HCT116 (cell line): ENCODE measurements at regions not wholly inside any gene's neighbourhood (a gene's known extent, or its start where the extent isn't known, plus 50 kb on each side); places are given as distances from the start of the nearest gene placed in this dataset.

Source experiments
- ATAC-seq: fragments of 200-7000 bp; cut with Tn5 transposase; 2 replicates; pipeline ENCODE4 v1.9.1; 2020; ENCODE audit warnings: mild to moderate bottlenecking, moderate library complexity
- BruUV-seq: library from RNA; stranded (reverse); fragments of 400-500 nt; replicated peaks from 2 replicates; lab custom pipeline; 2021; lab: Mats Ljungman, UMichigan
- CTCF ChIA-PET: fragments of 300-600 bp; sonication (Branson Sonifier 250); formaldehyde crosslinking; loops from one replicate; lab custom pipeline; 2021; ENCODE audit warnings: antibody characterized with exemption; lab: Charles Lee
- POLR2A ChIA-PET: fragments of 300-600, 350-600 bp; sonication (Branson Sonifier 250); formaldehyde crosslinking; loops from one replicate; lab custom pipeline; 2021; ENCODE audit warnings: antibody characterized with exemption; lab: Charles Lee
- RAD21 ChIA-PET, 2 experiments: fragments of 300-600 bp; sonication (Branson Sonifier 250); formaldehyde crosslinking; loops; one replicate each; lab custom pipeline; 2023; ENCODE audit warnings: low total read pairs in 2 of 2; ENCODE audit not compliant: uncharacterized antibody in 2 of 2, unreplicated experiment in 2 of 2, low non-redundant PET in 1 of 2; lab: Charles Lee
- DNase-seq: peaks from one replicate; pipeline ENCODE4 v3.0.0-alpha.2; 2010; ENCODE audit warnings: low read depth, low spot score
- H2AFZ ChIP-seq: fragments of 200-600 bp; shearing (Covaris generic), sonication (generic); 2 replicates; pipeline ENCODE4 v1.6.1; 2017; ENCODE audit warnings: low read depth, mixed run types, mixed read lengths, antibody characterized with exemption, low read length; ENCODE audit not compliant: poor library complexity, severe bottlenecking
- H3K27ac ChIP-seq: 2 replicates; pipeline ENCODE4 v1.5.1; 2012; ENCODE audit warnings: low read depth, low read length
- H3K27me3 ChIP-seq: fragments of 200-600 bp; sonication (generic); 2 replicates; pipeline ENCODE4 v1.6.1; 2016; ENCODE audit warnings: mixed run types, low read length, mixed read lengths; ENCODE audit not compliant: insufficient read depth
- H3K36me3 ChIP-seq, 2 experiments: fragments of 200-500 bp in 1 of 2; fragments of 200-600 bp in 1 of 2; sonication (Bioruptor generic) in 1 of 2; sonication (generic) in 1 of 2; 2 replicates each; pipeline versions ENCODE4 v1.5.1 to v1.6.1; 2014 to 2016; ENCODE audit warnings: low read length in 2 of 2, inconsistent platforms in 1 of 2, mixed read lengths in 1 of 2, mixed run types in 1 of 2; ENCODE audit not compliant: insufficient read depth in 2 of 2, control insufficient read depth in 1 of 2
- H3K4me1 ChIP-seq, 2 experiments: fragments of 200-600 bp in 1 of 2; sonication (generic) in 1 of 2; 2 replicates each; pipeline versions ENCODE4 v1.5.1 to v1.6.1; 2012 to 2017; ENCODE audit warnings: low read length in 2 of 2, inconsistent platforms in 1 of 2, mild to moderate bottlenecking in 1 of 2, mixed read lengths in 1 of 2, mixed run types in 1 of 2, moderate library complexity in 1 of 2; ENCODE audit not compliant: insufficient read depth in 2 of 2, control insufficient read depth in 1 of 2
- H3K4me2 ChIP-seq: fragments of 200-600 bp; sonication (generic); 2 replicates; pipeline ENCODE4 v1.6.1; 2017; ENCODE audit warnings: mixed run types, low read length, mixed read lengths
- H3K4me3 ChIP-seq, 2 experiments: fragments of 200-600 bp in 1 of 2; sonication (generic) in 1 of 2; replicated peaks in 1 of 2; 2 replicates each; pipeline ENCODE4 v1.5.1; 2011 to 2016; ENCODE audit warnings: low read length in 2 of 2, control low read depth in 1 of 2, low read depth in 1 of 2, mild to moderate bottlenecking in 1 of 2, mixed read lengths in 1 of 2, mixed run types in 1 of 2
- H3K79me2 ChIP-seq: fragments of 200-600 bp; sonication (generic); 2 replicates; pipeline ENCODE4 v1.6.1; 2017; ENCODE audit warnings: mild to moderate bottlenecking, mixed run types, low read length, moderate library complexity, mixed read lengths; ENCODE audit not compliant: insufficient read depth
- H3K9ac ChIP-seq: fragments of 200-600 bp; sonication (generic); 2 replicates; pipeline ENCODE4 v1.6.1; 2016; ENCODE audit warnings: low read length, mixed read lengths
- H3K9me2 ChIP-seq: fragments of 200-600 bp; sonication (generic), shearing (Covaris generic); 2 replicates; pipeline ENCODE4 v1.6.1; 2017; ENCODE audit warnings: mixed run types, mild to moderate bottlenecking, moderate library complexity; ENCODE audit not compliant: insufficient read depth
- H3K9me3 ChIP-seq, 2 experiments: fragments of 200-500 bp in 1 of 2; fragments of 200-600 bp in 1 of 2; sonication (Bioruptor generic) in 1 of 2; sonication (generic) in 1 of 2; 2 replicates each; pipeline ENCODE4 v1.6.1; 2014 to 2017; ENCODE audit warnings: low read length in 2 of 2, mixed read lengths in 2 of 2, inconsistent platforms in 1 of 2, low read depth in 1 of 2, mild to moderate bottlenecking in 1 of 2, mixed run types in 1 of 2, moderate library complexity in 1 of 2; ENCODE audit not compliant: control insufficient read depth in 1 of 2, insufficient read depth in 1 of 2
- H4K20me1 ChIP-seq: fragments of 200-600 bp; sonication (generic), shearing (Covaris generic); 2 replicates; pipeline ENCODE4 v1.6.1; 2017; ENCODE audit warnings: mixed run types, mild to moderate bottlenecking, moderate library complexity; ENCODE audit not compliant: insufficient read depth
- CBX3 ChIP-seq: IDR thresholded peaks from 2 replicates; pipeline ENCODE4 v1.6.1; 2012; ENCODE audit warnings: low read depth
- CEBPB ChIP-seq: IDR thresholded peaks from 2 replicates; pipeline ENCODE4 v1.6.1; 2012; ENCODE audit warnings: low read depth
- EGR1 ChIP-seq: IDR thresholded peaks from 2 replicates; pipeline ENCODE4 v1.6.1; 2012; ENCODE audit warnings: low read depth
- ELF1 ChIP-seq: IDR thresholded peaks from 2 replicates; pipeline ENCODE4 v1.6.1; 2012; ENCODE audit warnings: low read depth, borderline replicate concordance
- EZH2 ChIP-seq: fragments of 200-600 bp; sonication (generic); IDR thresholded peaks from 2 replicates; pipeline ENCODE4 v1.6.1; 2017; ENCODE audit warnings: antibody characterized with exemption, mixed run types
- EZH2phosphoT487 ChIP-seq: fragments of 200-600 bp; IDR thresholded peaks from 2 replicates; pipeline ENCODE4 v1.6.1; 2018; ENCODE audit warnings: antibody characterized with exemption, borderline replicate concordance
- FOSL1 ChIP-seq: IDR thresholded peaks from 2 replicates; pipeline ENCODE4 v1.6.1; 2012; ENCODE audit warnings: low read depth
- JUND ChIP-seq: IDR thresholded peaks from 2 replicates; pipeline ENCODE4 v1.6.1; 2012
- POLR2A ChIP-seq: IDR thresholded peaks from 2 replicates; pipeline ENCODE4 v1.7.0; 2011; ENCODE audit warnings: borderline replicate concordance; ENCODE audit not compliant: insufficient read depth, insufficient read length; ENCODE audit errors: extremely low read depth
- POLR2AphosphoS5 ChIP-seq: IDR thresholded peaks from 2 replicates; pipeline ENCODE4 v1.6.1; 2011; ENCODE audit warnings: mild to moderate bottlenecking, low read depth, low read length, moderate library complexity
- RAD21 ChIP-seq: IDR thresholded peaks from 2 replicates; pipeline ENCODE4 v1.6.1; 2012; ENCODE audit warnings: low read depth, mild to moderate bottlenecking
- SP1 ChIP-seq: IDR thresholded peaks from 2 replicates; pipeline ENCODE4 v1.6.1; 2012; ENCODE audit warnings: low read depth
- SRF ChIP-seq: IDR thresholded peaks from 2 replicates; pipeline ENCODE4 v1.6.1; 2012; ENCODE audit warnings: low read depth
- TCF7L2 ChIP-seq: IDR thresholded peaks from 2 replicates; pipeline ENCODE4 v1.7.0; 2011; ENCODE audit warnings: borderline replicate concordance, inconsistent platforms; ENCODE audit not compliant: insufficient read depth, insufficient read length; ENCODE audit errors: extremely low read depth
- YY1 ChIP-seq: IDR thresholded peaks from 2 replicates; pipeline ENCODE4 v1.6.1; 2011; ENCODE audit warnings: low read length, low read depth, moderate library complexity, mild to moderate bottlenecking; ENCODE audit not compliant: insufficient replicate concordance; ENCODE audit errors: extremely low read depth
- ZFX ChIP-seq: fragments of 450-650 bp; IDR thresholded peaks from 2 replicates; pipeline ENCODE4 v1.6.1; 2017
- ZNF274 ChIP-seq: fragments of 200-500 bp; sonication (Bioruptor generic); IDR thresholded peaks from 2 replicates; pipeline ENCODE4 v1.6.1; 2014; ENCODE audit warnings: mild to moderate bottlenecking, low read depth, low read length, inconsistent platforms
- intact Hi-C: fragments of 100-400 bp; cut with micrococcal nuclease; formaldehyde crosslinking; loops from 2 replicates; pipeline ENCODE4 v1.10.0; 2022
- TF ChIP-seq, protein P1 (sequence below): IDR thresholded peaks from 2 replicates; pipeline ENCODE4 v1.6.1; 2012; ENCODE audit warnings: low read depth
- TF ChIP-seq, protein P2 (sequence below): IDR thresholded peaks from 2 replicates; pipeline ENCODE4 v1.6.1; 2012
- TF ChIP-seq, protein P3 (sequence below): IDR thresholded peaks from 2 replicates; pipeline ENCODE4 v1.6.1; 2011; ENCODE audit warnings: mild to moderate bottlenecking, low read length, moderate library complexity; ENCODE audit not compliant: insufficient replicate concordance; ENCODE audit errors: extremely low read depth

DNA sequence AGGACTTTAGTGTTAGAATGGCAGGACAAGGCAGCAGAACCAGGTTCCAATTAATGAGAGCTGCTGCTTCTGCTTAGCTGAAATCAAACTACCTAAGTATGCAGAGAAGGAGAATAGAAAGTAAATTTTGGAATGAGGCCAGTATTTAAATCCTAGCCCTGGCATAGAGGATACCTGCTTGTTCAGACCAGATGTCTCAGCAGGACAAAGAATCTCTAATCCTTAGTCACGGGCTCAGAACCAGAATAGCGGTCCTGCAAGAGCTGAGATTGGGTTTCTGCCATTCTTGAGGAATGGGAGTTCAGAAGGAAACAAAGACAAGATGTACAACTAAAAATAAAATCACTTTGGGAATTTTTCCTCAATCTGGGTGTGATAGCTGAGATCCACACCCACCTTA is 550.8 kb upstream of the TMEM132C start:
- CTCF ChIA-PET, result no interaction called here
- POLR2A ChIA-PET, result no interaction called here

More for the DNA sequence above, 550.8 kb upstream of the TMEM132C start:
- RAD21 ChIA-PET, result no interaction called here
- Histone ChIP-seq H4K20me1 (no peaks in the 10 kb centered on the region), H3K9me3 (peaks cover 0 to 7% of the 10 kb centered on the region in 2 experiments; a peak in 2 of 4 replicates), H2AFZ (no peak overlapping the region), H3K27ac (no peak overlapping the region), H3K9me2 (no peaks in the 10 kb centered on the region), H3K27me3 (no peaks in the 10 kb centered on the region), H3K79me2 (no peaks in the 10 kb centered on the region), H3K4me3 (no peak overlapping the region), H3K4me2 (no peak overlapping the region), H3K36me3 (no peaks in the 10 kb centered on the region), H3K4me1 (no peaks in the 10 kb centered on the region), H3K9ac (no peak overlapping the region)
- DNase-seq (no peak), ATAC-seq (no peak)
- BruUV-seq, result no TSS peak
- TF ChIP-seq CBX3 (no peak), ELF1 (no peak), SRF (no peak), TCF7L2 (no peak), EZH2 (no peak), JUND (no peak), SP1 (no peak), EZH2phosphoT487 (no peak), RAD21 (no peak), POLR2AphosphoS5 (no peak), YY1 (no peak), EGR1 (no peak), CEBPB (no peak), FOSL1 (no peak), ZNF274 (no peak), POLR2A (no peak), ZFX (no peak)
- TF ChIP-seq, protein P1, sequence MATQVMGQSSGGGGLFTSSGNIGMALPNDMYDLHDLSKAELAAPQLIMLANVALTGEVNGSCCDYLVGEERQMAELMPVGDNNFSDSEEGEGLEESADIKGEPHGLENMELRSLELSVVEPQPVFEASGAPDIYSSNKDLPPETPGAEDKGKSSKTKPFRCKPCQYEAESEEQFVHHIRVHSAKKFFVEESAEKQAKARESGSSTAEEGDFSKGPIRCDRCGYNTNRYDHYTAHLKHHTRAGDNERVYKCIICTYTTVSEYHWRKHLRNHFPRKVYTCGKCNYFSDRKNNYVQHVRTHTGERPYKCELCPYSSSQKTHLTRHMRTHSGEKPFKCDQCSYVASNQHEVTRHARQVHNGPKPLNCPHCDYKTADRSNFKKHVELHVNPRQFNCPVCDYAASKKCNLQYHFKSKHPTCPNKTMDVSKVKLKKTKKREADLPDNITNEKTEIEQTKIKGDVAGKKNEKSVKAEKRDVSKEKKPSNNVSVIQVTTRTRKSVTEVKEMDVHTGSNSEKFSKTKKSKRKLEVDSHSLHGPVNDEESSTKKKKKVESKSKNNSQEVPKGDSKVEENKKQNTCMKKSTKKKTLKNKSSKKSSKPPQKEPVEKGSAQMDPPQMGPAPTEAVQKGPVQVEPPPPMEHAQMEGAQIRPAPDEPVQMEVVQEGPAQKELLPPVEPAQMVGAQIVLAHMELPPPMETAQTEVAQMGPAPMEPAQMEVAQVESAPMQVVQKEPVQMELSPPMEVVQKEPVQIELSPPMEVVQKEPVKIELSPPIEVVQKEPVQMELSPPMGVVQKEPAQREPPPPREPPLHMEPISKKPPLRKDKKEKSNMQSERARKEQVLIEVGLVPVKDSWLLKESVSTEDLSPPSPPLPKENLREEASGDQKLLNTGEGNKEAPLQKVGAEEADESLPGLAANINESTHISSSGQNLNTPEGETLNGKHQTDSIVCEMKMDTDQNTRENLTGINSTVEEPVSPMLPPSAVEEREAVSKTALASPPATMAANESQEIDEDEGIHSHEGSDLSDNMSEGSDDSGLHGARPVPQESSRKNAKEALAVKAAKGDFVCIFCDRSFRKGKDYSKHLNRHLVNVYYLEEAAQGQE, result no peak
- TF ChIP-seq, protein P2, sequence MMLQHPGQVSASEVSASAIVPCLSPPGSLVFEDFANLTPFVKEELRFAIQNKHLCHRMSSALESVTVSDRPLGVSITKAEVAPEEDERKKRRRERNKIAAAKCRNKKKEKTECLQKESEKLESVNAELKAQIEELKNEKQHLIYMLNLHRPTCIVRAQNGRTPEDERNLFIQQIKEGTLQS, result no peak
- TF ChIP-seq, protein P3, sequence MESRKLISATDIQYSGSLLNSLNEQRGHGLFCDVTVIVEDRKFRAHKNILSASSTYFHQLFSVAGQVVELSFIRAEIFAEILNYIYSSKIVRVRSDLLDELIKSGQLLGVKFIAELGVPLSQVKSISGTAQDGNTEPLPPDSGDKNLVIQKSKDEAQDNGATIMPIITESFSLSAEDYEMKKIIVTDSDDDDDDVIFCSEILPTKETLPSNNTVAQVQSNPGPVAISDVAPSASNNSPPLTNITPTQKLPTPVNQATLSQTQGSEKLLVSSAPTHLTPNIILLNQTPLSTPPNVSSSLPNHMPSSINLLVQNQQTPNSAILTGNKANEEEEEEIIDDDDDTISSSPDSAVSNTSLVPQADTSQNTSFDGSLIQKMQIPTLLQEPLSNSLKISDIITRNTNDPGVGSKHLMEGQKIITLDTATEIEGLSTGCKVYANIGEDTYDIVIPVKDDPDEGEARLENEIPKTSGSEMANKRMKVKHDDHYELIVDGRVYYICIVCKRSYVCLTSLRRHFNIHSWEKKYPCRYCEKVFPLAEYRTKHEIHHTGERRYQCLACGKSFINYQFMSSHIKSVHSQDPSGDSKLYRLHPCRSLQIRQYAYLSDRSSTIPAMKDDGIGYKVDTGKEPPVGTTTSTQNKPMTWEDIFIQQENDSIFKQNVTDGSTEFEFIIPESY, result no peak
- intact Hi-C loops, result no loop called here
